ENCODE measurements at regions not wholly inside any gene's neighbourhood (a gene's known extent, or its start where the extent isn't known, plus 50 kb on each side); places are given as distances from the start of the nearest gene placed in this dataset.

DNA sequence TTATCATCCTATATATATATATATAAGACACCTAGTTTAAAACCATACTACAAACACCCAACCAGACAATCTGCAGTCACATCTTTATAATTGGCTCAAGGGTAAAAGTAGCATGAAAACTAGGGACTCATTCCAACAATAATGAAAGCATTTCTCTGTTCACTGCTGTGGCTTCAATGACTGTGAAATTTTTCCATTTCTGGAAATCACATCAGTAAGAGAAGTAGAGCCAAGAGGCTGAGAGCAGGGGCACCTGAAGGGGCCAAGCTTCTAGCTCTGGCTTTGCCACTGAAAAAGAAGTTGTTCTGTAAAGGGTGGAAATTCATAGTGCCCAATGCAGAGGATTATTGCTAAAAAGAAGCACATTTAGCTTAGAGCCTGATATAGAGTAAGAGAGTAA, 158.6 kb upstream of the GLI3 start:
- no peak for TF ChIP-seq CTCF (IDR thresholded peaks at IDR 0.05; ENCODE audit: extremely low read depth, missing control alignments)
- DNase-seq (ENCODE audit: low spot score), result no peak

DNA sequence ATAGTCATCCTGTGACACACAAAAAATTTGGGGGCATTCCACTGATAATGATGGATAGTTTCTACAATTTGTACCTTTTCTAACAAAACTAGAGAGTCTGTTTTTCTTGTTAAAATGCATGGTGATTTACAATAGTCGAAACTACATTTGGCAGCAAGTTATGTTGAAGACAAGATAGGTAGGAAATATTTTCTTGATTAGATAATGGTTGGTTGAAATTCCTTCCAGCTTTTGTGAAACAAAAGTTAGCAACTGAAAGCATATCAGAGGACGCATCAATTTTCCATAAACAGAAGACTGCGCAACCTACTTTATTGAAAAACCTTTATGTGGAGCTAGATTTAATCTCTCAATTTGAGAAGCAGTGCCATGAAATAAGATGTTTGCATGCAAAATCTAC, 155.8 kb upstream of the GLI3 start:
- no peak for DNase-seq (ENCODE audit: low spot score)
- TF ChIP-seq CTCF (IDR thresholded peaks at IDR 0.05; ENCODE audit: extremely low read depth, missing control alignments), result no peak

DNA sequence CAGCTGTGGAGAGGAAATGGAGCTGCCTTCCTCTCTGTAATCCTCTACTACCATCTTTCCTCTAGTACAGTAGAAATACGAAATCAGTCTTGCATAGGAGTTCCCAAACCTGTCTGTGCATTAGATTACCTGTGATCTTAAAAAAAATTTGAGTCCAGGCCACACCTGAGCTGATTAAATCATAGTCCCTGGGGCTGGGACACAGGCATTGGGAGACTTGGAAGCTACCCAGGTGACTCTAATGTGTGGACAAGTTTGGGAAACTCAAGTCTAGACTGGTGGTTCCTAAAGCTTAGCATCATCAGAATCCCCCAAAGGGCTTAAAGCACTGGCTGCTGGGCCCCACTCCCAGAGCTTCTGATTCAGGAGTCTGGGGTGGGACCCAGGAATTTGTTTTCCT, 152.7 kb upstream of the GLI3 start:
- no peak for TF ChIP-seq CTCF (IDR thresholded peaks at IDR 0.05; ENCODE audit: extremely low read depth, missing control alignments)
- no peak for DNase-seq (ENCODE audit: low spot score)

GRCh38 chr7:42385912-42386311, 148.9 kb upstream of the GLI3 start:
- no peak for TF ChIP-seq CTCF (IDR thresholded peaks at IDR 0.05; ENCODE audit: extremely low read depth, missing control alignments)
- no peak for DNase-seq (ENCODE audit: low spot score)

DNA sequence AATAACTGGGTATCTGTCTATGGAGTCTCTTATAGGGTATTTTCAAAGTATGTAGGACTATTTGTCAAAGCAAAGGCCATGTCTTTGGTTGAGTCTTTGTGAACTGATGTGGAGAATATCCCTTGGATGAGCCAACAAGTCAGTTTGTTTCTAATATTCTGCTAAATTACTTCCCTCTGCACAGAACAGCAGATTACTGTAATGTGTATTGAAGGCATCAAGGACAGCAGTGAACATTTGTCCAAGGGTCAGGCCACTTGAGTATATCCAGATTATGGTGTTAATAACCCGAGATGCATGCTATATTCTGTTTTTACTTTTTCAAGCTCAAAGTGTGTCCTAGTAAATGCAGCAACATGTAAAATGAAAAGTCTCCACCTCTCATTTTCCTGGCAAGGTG, 144.2 kb upstream of the GLI3 start:
- TF ChIP-seq CTCF (IDR thresholded peaks at IDR 0.05; ENCODE audit: extremely low read depth, missing control alignments), result no peak
- DNase-seq (ENCODE audit: low spot score), result no peak

DNA sequence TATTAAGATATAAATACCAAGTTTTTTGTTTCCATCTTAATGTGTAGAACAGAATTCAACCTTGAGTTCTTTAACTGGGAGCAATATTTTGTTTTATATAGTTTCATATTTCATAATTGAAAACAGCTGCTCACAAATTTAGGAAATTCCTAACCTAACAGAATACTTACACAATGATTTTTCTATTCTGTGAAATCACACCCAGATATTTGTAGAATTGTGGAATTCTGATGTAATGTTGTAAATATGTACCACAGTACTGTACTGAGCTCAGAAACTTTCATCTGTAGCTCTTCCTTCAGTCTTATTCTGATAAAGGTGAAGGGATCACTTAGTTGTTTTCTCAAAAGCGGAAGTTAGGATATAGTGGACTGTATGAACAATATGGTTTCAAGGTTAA, 143.4 kb upstream of the GLI3 start:
- TF ChIP-seq CTCF (IDR thresholded peaks at IDR 0.05; ENCODE audit: extremely low read depth, missing control alignments), result no peak

GRCh38 chr7:42378149-42378548, 141.1 kb upstream of the GLI3 start:
- no peak for DNase-seq (ENCODE audit: low spot score)
- no peak for TF ChIP-seq CTCF (IDR thresholded peaks at IDR 0.05; ENCODE audit: extremely low read depth, missing control alignments)

More for the DNA sequence above, 143.4 kb upstream of the GLI3 start:
- no peak for DNase-seq (ENCODE audit: low spot score)
